ENCODE measurements at regions not wholly inside any gene's neighbourhood (a gene's known extent, or its start where the extent isn't known, plus 50 kb on each side); places are given as distances from the start of the nearest gene placed in this dataset.

DNA sequence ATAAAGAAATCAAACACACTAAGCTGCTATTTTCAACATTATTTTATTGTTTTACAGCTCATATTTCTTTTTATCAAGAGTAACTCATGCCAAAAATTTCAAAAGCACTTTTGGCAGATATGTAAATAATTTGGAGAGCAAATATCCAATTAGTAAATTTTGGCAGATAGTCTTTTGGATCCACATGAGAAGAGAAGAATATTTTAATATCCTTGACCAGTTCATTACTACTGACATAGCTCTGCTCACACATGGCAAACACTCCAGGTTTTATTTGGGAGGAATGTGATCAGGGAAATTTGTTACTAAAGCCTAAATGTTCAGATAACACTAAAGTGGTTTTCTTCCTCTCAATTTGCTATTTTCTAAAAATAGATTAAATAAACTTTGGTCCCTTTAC is 1054.3 kb downstream of the FAT4 start:
- Histone ChIP-seq H3K79me2 (ENCODE audit: low read length) (no peaks in the 10 kb centered on the region), H2AFZ (ENCODE audit: low read depth, low read length) (no peak overlapping the region), H3K27ac (ENCODE audit: low read length) (no peak overlapping the region), H3K4me3 (ENCODE audit: low read length) (no peak overlapping the region), H3K9me3 (ENCODE audit: insufficient read depth, low read length) (no peaks in the 10 kb centered on the region), H3K4me1 (ENCODE audit: low read length) (no peaks in the 10 kb centered on the region), H3K36me3 (replicated peaks; ENCODE audit: low read depth, low read length) (no peaks in the 10 kb centered on the region), H3K27me3 (ENCODE audit: low read depth, low read length) (no peaks in the 10 kb centered on the region), H4K20me1 (ENCODE audit: insufficient read depth, low read length) (no peaks in the 10 kb centered on the region), H3K9ac (ENCODE audit: low read length) (no peak overlapping the region), H3K4me2 (ENCODE audit: low read length) (no peak overlapping the region)
- no peak for TF ChIP-seq EZH2phosphoT487 (IDR thresholded peaks at IDR 0.05; ENCODE audit: low read depth)
- TF ChIP-seq, protein P1, sequence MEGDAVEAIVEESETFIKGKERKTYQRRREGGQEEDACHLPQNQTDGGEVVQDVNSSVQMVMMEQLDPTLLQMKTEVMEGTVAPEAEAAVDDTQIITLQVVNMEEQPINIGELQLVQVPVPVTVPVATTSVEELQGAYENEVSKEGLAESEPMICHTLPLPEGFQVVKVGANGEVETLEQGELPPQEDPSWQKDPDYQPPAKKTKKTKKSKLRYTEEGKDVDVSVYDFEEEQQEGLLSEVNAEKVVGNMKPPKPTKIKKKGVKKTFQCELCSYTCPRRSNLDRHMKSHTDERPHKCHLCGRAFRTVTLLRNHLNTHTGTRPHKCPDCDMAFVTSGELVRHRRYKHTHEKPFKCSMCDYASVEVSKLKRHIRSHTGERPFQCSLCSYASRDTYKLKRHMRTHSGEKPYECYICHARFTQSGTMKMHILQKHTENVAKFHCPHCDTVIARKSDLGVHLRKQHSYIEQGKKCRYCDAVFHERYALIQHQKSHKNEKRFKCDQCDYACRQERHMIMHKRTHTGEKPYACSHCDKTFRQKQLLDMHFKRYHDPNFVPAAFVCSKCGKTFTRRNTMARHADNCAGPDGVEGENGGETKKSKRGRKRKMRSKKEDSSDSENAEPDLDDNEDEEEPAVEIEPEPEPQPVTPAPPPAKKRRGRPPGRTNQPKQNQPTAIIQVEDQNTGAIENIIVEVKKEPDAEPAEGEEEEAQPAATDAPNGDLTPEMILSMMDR (IDR thresholded peaks at IDR 0.05; ENCODE audit: low read depth, low read length) = no peak

DNA sequence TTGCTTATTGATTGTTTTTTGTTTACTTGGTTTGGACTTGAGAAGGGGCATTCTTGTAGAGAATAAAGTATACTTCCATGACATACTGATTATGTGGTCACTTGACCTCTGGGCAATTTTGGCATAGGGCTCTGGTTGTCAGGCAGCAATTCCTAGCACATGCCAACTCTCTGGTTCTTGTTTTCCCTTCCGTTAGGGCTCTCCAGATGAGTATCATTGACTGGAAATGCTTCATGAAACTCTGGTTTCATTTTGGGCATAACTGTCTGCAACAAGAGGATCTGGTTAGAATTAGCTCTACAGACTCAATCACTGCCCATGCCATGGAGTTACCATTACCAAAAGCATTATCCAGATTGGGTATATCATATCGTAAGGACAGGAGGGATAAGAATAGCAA is 1057.9 kb downstream of the FAT4 start:
- no peak overlapping the region for H3K27ac ChIP-seq (ENCODE audit: low read length)
- no peak for TF ChIP-seq EZH2phosphoT487 (IDR thresholded peaks at IDR 0.05; ENCODE audit: low read depth)
- TF ChIP-seq, protein P1 (IDR thresholded peaks at IDR 0.05; ENCODE audit: low read depth, low read length) = no peak
- H3K27me3 ChIP-seq (ENCODE audit: low read depth, low read length) = no peaks in the 10 kb centered on the region
- no peaks in the 10 kb centered on the region for H3K9me3 ChIP-seq (ENCODE audit: insufficient read depth, low read length)
- no peaks in the 10 kb centered on the region for H4K20me1 ChIP-seq (ENCODE audit: insufficient read depth, low read length)
- H3K79me2 ChIP-seq (ENCODE audit: low read length) = no peaks in the 10 kb centered on the region
- no peaks in the 10 kb centered on the region for H3K4me1 ChIP-seq (ENCODE audit: low read length)
- no peak overlapping the region for H3K4me3 ChIP-seq (ENCODE audit: low read length)
- no peak overlapping the region for H3K9ac ChIP-seq (ENCODE audit: low read length)
- H3K36me3 ChIP-seq (replicated peaks; ENCODE audit: low read depth, low read length) = no peaks in the 10 kb centered on the region
- no peak overlapping the region for H3K4me2 ChIP-seq (ENCODE audit: low read length)
- no peak overlapping the region for H2AFZ ChIP-seq (ENCODE audit: low read depth, low read length)

DNA sequence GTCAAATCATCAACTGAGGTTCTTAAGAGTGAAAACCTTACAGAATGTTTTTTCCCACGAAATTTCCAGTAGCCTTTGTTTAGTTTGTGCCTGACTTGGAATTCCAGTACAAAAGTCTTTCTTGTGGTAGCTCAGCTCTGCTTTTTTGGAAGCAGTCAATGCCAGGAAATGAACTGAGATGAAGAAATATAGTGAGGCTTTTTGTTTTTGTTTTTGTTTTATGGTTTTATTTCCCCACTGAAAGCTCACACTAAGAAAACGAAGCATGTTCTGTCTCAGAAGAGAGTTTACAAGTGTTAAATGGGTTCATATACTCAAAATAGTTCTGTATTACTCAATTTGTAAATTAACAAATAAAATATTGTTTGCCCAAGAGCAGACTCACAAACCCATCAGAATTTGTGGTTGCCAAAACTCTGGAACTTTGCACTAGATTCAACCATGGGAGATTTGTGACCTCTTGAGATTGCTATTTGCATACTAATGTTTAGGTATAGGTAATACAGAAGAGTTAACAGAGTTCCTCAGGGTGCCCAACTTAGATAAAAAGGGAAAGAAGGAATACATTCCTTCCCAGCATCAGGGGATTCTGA is 1060.8 kb downstream of the FAT4 start:
- Histone ChIP-seq H3K27ac (ENCODE audit: low read length) (no peak overlapping the region), H2AFZ (ENCODE audit: low read depth, low read length) (no peak overlapping the region), H4K20me1 (ENCODE audit: insufficient read depth, low read length) (no peaks in the 10 kb centered on the region), H3K4me2 (ENCODE audit: low read length) (no peak overlapping the region), H3K4me3 (ENCODE audit: low read length) (no peak overlapping the region), H3K79me2 (ENCODE audit: low read length) (no peaks in the 10 kb centered on the region), H3K27me3 (ENCODE audit: low read depth, low read length) (no peaks in the 10 kb centered on the region), H3K36me3 (replicated peaks; ENCODE audit: low read depth, low read length) (no peaks in the 10 kb centered on the region), H3K9me3 (ENCODE audit: insufficient read depth, low read length) (no peaks in the 10 kb centered on the region), H3K4me1 (ENCODE audit: low read length) (no peaks in the 10 kb centered on the region), H3K9ac (ENCODE audit: low read length) (no peak overlapping the region)
- TF ChIP-seq, protein P1 (IDR thresholded peaks at IDR 0.05; ENCODE audit: low read depth, low read length) = no peak
- TF ChIP-seq EZH2phosphoT487 (IDR thresholded peaks at IDR 0.05; ENCODE audit: low read depth) = no peak

DNA sequence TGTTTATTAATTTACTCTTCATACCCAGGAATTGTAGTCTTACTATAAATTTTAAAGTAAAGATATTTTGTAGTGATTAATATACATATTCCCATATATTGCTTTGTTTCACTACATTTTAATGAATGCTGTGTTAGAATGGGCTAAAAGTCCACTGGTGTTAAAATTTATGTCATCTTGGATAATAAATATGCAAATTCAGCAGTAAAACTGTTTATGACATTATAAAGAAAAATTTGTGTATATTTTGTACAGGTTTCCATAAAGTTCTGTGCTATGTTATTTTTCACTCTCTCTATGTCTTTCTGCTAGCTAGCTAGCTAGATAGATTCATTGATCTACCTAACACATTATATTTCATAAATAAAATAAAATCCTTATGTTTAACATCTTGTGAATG is 1071.2 kb downstream of the FAT4 start:
- Histone ChIP-seq H3K27me3 (ENCODE audit: low read depth, low read length) (no peaks in the 10 kb centered on the region), H3K9ac (ENCODE audit: low read length) (no peak overlapping the region), H3K4me2 (ENCODE audit: low read length) (no peak overlapping the region), H3K9me3 (ENCODE audit: insufficient read depth, low read length) (no peaks in the 10 kb centered on the region), H3K4me3 (ENCODE audit: low read length) (no peak overlapping the region), H3K36me3 (replicated peaks; ENCODE audit: low read depth, low read length) (no peaks in the 10 kb centered on the region), H3K27ac (ENCODE audit: low read length) (no peak overlapping the region), H4K20me1 (ENCODE audit: insufficient read depth, low read length) (no peaks in the 10 kb centered on the region), H3K79me2 (ENCODE audit: low read length) (no peaks in the 10 kb centered on the region), H2AFZ (ENCODE audit: low read depth, low read length) (no peak overlapping the region), H3K4me1 (ENCODE audit: low read length) (no peaks in the 10 kb centered on the region)
- TF ChIP-seq, protein P1 (IDR thresholded peaks at IDR 0.05; ENCODE audit: low read depth, low read length) = no peak
- no peak for TF ChIP-seq EZH2phosphoT487 (IDR thresholded peaks at IDR 0.05; ENCODE audit: low read depth)
